ENCODE measurements at regions not wholly inside any gene's neighbourhood (a gene's known extent, or its start where the extent isn't known, plus 50 kb on each side); places are given as distances from the start of the nearest gene placed in this dataset.

GRCh38 chr10:124308056-124308645 is 110.6 kb downstream of the OAT start:
- in situ Hi-C loops (cut with HindIII; ENCODE audit: low pct_unique_long_range_greater_than_20kb, low sequenced_read_pairs): no loop called here

GRCh38 chr10:124307591-124307990 is 111.1 kb downstream of the OAT start:
- in situ Hi-C loops (cut with HindIII; ENCODE audit: low pct_unique_long_range_greater_than_20kb, low sequenced_read_pairs): no loop called here
- no peak for DNase-seq (ENCODE audit: low read depth, low spot score)

More at GRCh38 chr10:124308056-124308645, 110.6 kb downstream of the OAT start:
- no peak for DNase-seq (ENCODE audit: low read depth, low spot score)

GRCh38 chr10:124306922-124307371 is 111.8 kb downstream of the OAT start:
- in situ Hi-C loops (cut with HindIII; ENCODE audit: low pct_unique_long_range_greater_than_20kb, low sequenced_read_pairs): no loop called here
- no peak for DNase-seq (ENCODE audit: low read depth, low spot score)

GRCh38 chr10:124306520-124306919 is 112.2 kb downstream of the OAT start:
- in situ Hi-C loops (cut with HindIII; ENCODE audit: low pct_unique_long_range_greater_than_20kb, low sequenced_read_pairs): no loop called here
- no peak for DNase-seq (ENCODE audit: low read depth, low spot score)

- no peak for DNase-seq (ENCODE audit: low read depth, low spot score)
- in situ Hi-C loops (cut with HindIII; ENCODE audit: low pct_unique_long_range_greater_than_20kb, low sequenced_read_pairs): no loop called here
Observed at GRCh38 chr10:124305984-124306383, 112.7 kb downstream of the OAT start.

GRCh38 chr10:124305131-124305530 is 113.6 kb downstream of the OAT start:
- DNase-seq (ENCODE audit: low read depth, low spot score): no peak
- in situ Hi-C loops (cut with HindIII; ENCODE audit: low pct_unique_long_range_greater_than_20kb, low sequenced_read_pairs): no loop called here

GRCh38 chr10:124303662-124304418 is 114.9 kb downstream of the OAT start:
- in situ Hi-C loops (cut with HindIII; ENCODE audit: low pct_unique_long_range_greater_than_20kb, low sequenced_read_pairs): no loop called here
- DNase-seq (ENCODE audit: low read depth, low spot score): no peak

- DNase-seq (ENCODE audit: low read depth, low spot score): no peak
- in situ Hi-C loops (cut with HindIII; ENCODE audit: low pct_unique_long_range_greater_than_20kb, low sequenced_read_pairs): no loop called here
Observed at GRCh38 chr10:124302951-124303505, 115.7 kb downstream of the OAT start.

- DNase-seq (ENCODE audit: low read depth, low spot score): no peak
- in situ Hi-C loops (cut with HindIII; ENCODE audit: low pct_unique_long_range_greater_than_20kb, low sequenced_read_pairs): no loop called here
Observed at GRCh38 chr10:124301736-124302135, 117.0 kb downstream of the OAT start.

- DNase-seq (ENCODE audit: low read depth, low spot score): no peak
- in situ Hi-C loops (cut with HindIII; ENCODE audit: low pct_unique_long_range_greater_than_20kb, low sequenced_read_pairs): no loop called here
Observed at GRCh38 chr10:124300735-124301134, 118.0 kb downstream of the OAT start.

- in situ Hi-C loops (cut with HindIII; ENCODE audit: low pct_unique_long_range_greater_than_20kb, low sequenced_read_pairs): no loop called here
- no peak for DNase-seq (ENCODE audit: low read depth, low spot score)
Observed at GRCh38 chr10:124300224-124300623, 118.5 kb downstream of the OAT start.

GRCh38 chr10:124299696-124300095 is 119.0 kb downstream of the OAT start:
- DNase-seq (ENCODE audit: low read depth, low spot score): no peak
- in situ Hi-C loops (cut with HindIII; ENCODE audit: low pct_unique_long_range_greater_than_20kb, low sequenced_read_pairs): no loop called here

GRCh38 chr10:124298891-124299290 is 119.8 kb downstream of the OAT start:
- no peak for DNase-seq (ENCODE audit: low read depth, low spot score)
- in situ Hi-C loops (cut with HindIII; ENCODE audit: low pct_unique_long_range_greater_than_20kb, low sequenced_read_pairs): no loop called here

- in situ Hi-C loops (cut with HindIII; ENCODE audit: low pct_unique_long_range_greater_than_20kb, low sequenced_read_pairs): no loop called here
- DNase-seq (ENCODE audit: low read depth, low spot score): peak; percentile 22
Observed at GRCh38 chr10:124296813-124297788, 121.6 kb downstream of the OAT start.

GRCh38 chr10:124296121-124296812 is 122.5 kb downstream of the OAT start:
- DNase-seq (ENCODE audit: low read depth, low spot score): no peak
- in situ Hi-C loops (cut with HindIII; ENCODE audit: low pct_unique_long_range_greater_than_20kb, low sequenced_read_pairs): no loop called here

- no peak for DNase-seq (ENCODE audit: low read depth, low spot score)
- in situ Hi-C loops (cut with HindIII; ENCODE audit: low pct_unique_long_range_greater_than_20kb, low sequenced_read_pairs): no loop called here
Observed at GRCh38 chr10:124294811-124295770, 123.6 kb downstream of the OAT start.

Data from SK-MEL-5 (cell line).